Thyroid gland (tissue), 4 donors: ENCODE measurements at regions not wholly inside any gene's neighbourhood (a gene's known extent, or its start where the extent isn't known, plus 50 kb on each side); places are given as distances from the start of the nearest gene placed in this dataset.
A peak's percentile ranks its signal among the peaks of the same experiment; 100 is the strongest.

ENCODE experiments used
- DNase-seq, 2 donors: peaks; one replicate each; pipeline ENCODE4 v3.0.0-alpha.2; 2019
- H3K27ac ChIP-seq, 3 donors: fragments of 200-600 bp; sonication (generic); 1 replicate in 2 of 3; 2 replicates in 1 of 3; pipeline ENCODE4 v1.5.1; 2016 to 2019; ENCODE audit warnings: mild to moderate bottlenecking in 1 of 3, moderate library complexity in 1 of 3
- H3K27me3 ChIP-seq: fragments of 200-600 bp; sonication (generic); one replicate; pipeline ENCODE4 v1.5.1; 2019
- H3K36me3 ChIP-seq, 2 donors: fragments of 200-600 bp; sonication (generic); one replicate each; pipeline ENCODE4 v1.5.1; 2016 to 2019
- H3K4me1 ChIP-seq, 2 donors: fragments of 200-600 bp; sonication (generic); one replicate each; pipeline ENCODE4 v1.5.1; 2017 to 2019
- H3K4me3 ChIP-seq, 3 donors: fragments of 200-600 bp; sonication (generic); replicated peaks in 1 of 3; 1 replicate in 2 of 3; 2 replicates in 1 of 3; pipeline ENCODE4 v1.5.1; 2016; ENCODE audit warnings: mild to moderate bottlenecking in 1 of 3
- H3K9me3 ChIP-seq: fragments of 200-600 bp; sonication (generic); one replicate; pipeline ENCODE4 v1.5.1; 2017
- CTCF ChIP-seq, 6 experiments: fragments of 200-600 bp in 3 of 6; fragments of 450-650 bp in 3 of 6; sonication (generic) in 3 of 6; IDR thresholded peaks; one replicate each; pipeline ENCODE4 v1.5.1; 2016 to 2019; ENCODE audit warnings: antibody characterized with exemption in 6 of 6, mild to moderate bottlenecking in 2 of 6, inconsistent platforms in 1 of 6, moderate library complexity in 1 of 6
- POLR2A ChIP-seq, 2 donors: fragments of 450-650 bp; IDR thresholded peaks; one replicate each; pipeline ENCODE4 v1.6.1; 2017; ENCODE audit warnings: antibody characterized with exemption in 2 of 2, mild to moderate bottlenecking in 2 of 2, moderate library complexity in 1 of 2
- WGBS, 2 donors: methylation state at CpG; one replicate each; pipeline ENCODE4 v1.1.5; 2017; 5-methylcytosine and 5-hydroxymethylcytosine counted together
- intact Hi-C: fragments of 100-400 bp; cut with DNase I; formaldehyde crosslinking; loops from one replicate; pipeline ENCODE4 v1.15.1; 2023

- Histone ChIP-seq H3K9me3 (no peaks in the 10 kb centered on the region), H3K4me3 (no peak overlapping the region), H3K27me3 (no peaks in the 10 kb centered on the region), H3K4me1 (no peaks in the 10 kb centered on the region), H3K27ac (no peak overlapping the region), H3K36me3 (no peaks in the 10 kb centered on the region)
- peak in 3 of 6 experiments; percentile 4 to 24 (median 14) for TF ChIP-seq CTCF (IDR thresholded peaks at IDR 0.05)
- TF ChIP-seq POLR2A (IDR thresholded peaks at IDR 0.05), result no peak
- WGBS, 2 donors, result 0 to 15% methylated on average over 2 of the region's 2 CpGs
- intact Hi-C loops, result no loop called here
- no peak for DNase-seq
Measured at GRCh38 chrX:63128509-63128908, 222.6 kb downstream of the SPIN4 start.

GRCh38 chrX:63115196-63115595 lies 235.9 kb downstream of the SPIN4 start:
- H3K27ac ChIP-seq, result no peak overlapping the region
- no peaks in the 10 kb centered on the region for H3K27me3 ChIP-seq
- no peaks in the 10 kb centered on the region for H3K9me3 ChIP-seq
- H3K4me1 ChIP-seq, result no peaks in the 10 kb centered on the region
- H3K4me3 ChIP-seq, result no peak overlapping the region
- H3K36me3 ChIP-seq, result no peaks in the 10 kb centered on the region
- intact Hi-C loops, result no loop called here
- DNase-seq, result no peak
- no peak for TF ChIP-seq CTCF (IDR thresholded peaks at IDR 0.05)
- no peak for TF ChIP-seq POLR2A (IDR thresholded peaks at IDR 0.05)
- 23 to 25% methylated on average over 1 of the region's 1 CpG for WGBS, 2 donors

GRCh38 chrX:63101879-63102620 lies 249.1 kb downstream of the SPIN4 start:
- no peaks in the 10 kb centered on the region for H3K9me3 ChIP-seq
- H3K27ac ChIP-seq, result no peak overlapping the region
- H3K4me1 ChIP-seq, result no peaks in the 10 kb centered on the region
- no peaks in the 10 kb centered on the region for H3K36me3 ChIP-seq
- intact Hi-C loops, result no loop called here
- TF ChIP-seq POLR2A (IDR thresholded peaks at IDR 0.05), result no peak
- WGBS, 2 donors, result 60 to 100% methylated on average over 1 to 2 of the region's 8 CpGs
- no peak overlapping the region for H3K4me3 ChIP-seq
- H3K27me3 ChIP-seq, result no peaks in the 10 kb centered on the region
- DNase-seq, result no peak

GRCh38 chrX:63058204-63058603 lies 292.9 kb downstream of the SPIN4 start:
- no peaks in the 10 kb centered on the region for H3K36me3 ChIP-seq
- no peaks in the 10 kb centered on the region for H3K27me3 ChIP-seq
- no peak overlapping the region for H3K4me3 ChIP-seq
- H3K4me1 ChIP-seq, result no peaks in the 10 kb centered on the region
- H3K27ac ChIP-seq, result no peak overlapping the region
- WGBS, 2 donors, result 25 to 33% methylated on average over 2 of the region's 2 CpGs
- no peak for TF ChIP-seq POLR2A (IDR thresholded peaks at IDR 0.05)
- no peak for TF ChIP-seq CTCF (IDR thresholded peaks at IDR 0.05)
- intact Hi-C loops, result no loop called here
- DNase-seq, result no peak
- no peaks in the 10 kb centered on the region for H3K9me3 ChIP-seq

- no peaks in the 10 kb centered on the region for H3K9me3 ChIP-seq
- H3K27me3 ChIP-seq, result no peaks in the 10 kb centered on the region
- H3K4me3 ChIP-seq, result no peak overlapping the region
- intact Hi-C loops, result no loop called here
- no peak for TF ChIP-seq CTCF (IDR thresholded peaks at IDR 0.05)
- no peak for TF ChIP-seq POLR2A (IDR thresholded peaks at IDR 0.05)
- no peak for DNase-seq
- H3K36me3 ChIP-seq, result no peaks in the 10 kb centered on the region
- no peaks in the 10 kb centered on the region for H3K4me1 ChIP-seq
- no peak overlapping the region for H3K27ac ChIP-seq
- 29 to 42% methylated on average over 1 to 2 of the region's 2 CpGs for WGBS, 2 donors
Measured at GRCh38 chrX:63050225-63050624, 300.9 kb downstream of the SPIN4 start.
